Omental fat pad (tissue), 3 donors: ENCODE measurements at regions not wholly inside any gene's neighbourhood (a gene's known extent, or its start where the extent isn't known, plus 50 kb on each side); places are given as distances from the start of the nearest gene placed in this dataset.

Experiments used
- ATAC-seq: fragments of 150-250 bp; one replicate; pipeline ENCODE4 v1.9.1; 2016; ENCODE audit warnings: mild to moderate bottlenecking, moderate library complexity; ENCODE audit not compliant: low FRiP score
- DNase-seq: peaks from one replicate; pipeline ENCODE4 v3.0.0-alpha.2; 2019; ENCODE audit warnings: low spot score
- TF ChIP-seq, protein P1 (sequence below), 3 donors: fragments of 450-650 bp; IDR thresholded peaks; one replicate each; pipeline ENCODE4 v1.5.1; 2016 to 2017; ENCODE audit warnings: antibody characterized with exemption in 3 of 3, mild to moderate bottlenecking in 3 of 3, moderate library complexity in 2 of 3

DNA sequence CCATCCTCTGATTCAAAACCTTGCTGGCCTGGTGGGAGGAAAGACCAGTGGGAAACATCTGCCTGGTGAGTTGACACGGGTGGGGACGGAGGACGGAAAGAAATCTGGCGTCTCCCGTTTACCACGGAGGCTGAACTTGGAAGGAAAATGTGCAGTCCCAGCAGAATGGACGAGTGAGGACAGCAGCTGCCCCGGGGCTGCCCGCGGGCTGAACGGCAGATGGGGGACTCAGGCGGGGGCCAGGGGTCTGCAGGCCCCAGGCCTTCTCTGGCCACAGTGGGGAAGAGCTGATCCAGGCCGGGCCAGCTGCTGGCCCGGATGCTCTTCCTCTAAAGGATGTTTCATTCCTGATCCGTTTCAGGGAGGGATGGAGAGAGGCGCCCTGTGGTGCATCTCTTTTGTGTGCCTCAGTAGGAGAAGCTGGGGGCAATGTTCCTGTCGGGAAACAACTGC, 147.5 kb upstream of the CHST15 start:
- TF ChIP-seq, protein P1, sequence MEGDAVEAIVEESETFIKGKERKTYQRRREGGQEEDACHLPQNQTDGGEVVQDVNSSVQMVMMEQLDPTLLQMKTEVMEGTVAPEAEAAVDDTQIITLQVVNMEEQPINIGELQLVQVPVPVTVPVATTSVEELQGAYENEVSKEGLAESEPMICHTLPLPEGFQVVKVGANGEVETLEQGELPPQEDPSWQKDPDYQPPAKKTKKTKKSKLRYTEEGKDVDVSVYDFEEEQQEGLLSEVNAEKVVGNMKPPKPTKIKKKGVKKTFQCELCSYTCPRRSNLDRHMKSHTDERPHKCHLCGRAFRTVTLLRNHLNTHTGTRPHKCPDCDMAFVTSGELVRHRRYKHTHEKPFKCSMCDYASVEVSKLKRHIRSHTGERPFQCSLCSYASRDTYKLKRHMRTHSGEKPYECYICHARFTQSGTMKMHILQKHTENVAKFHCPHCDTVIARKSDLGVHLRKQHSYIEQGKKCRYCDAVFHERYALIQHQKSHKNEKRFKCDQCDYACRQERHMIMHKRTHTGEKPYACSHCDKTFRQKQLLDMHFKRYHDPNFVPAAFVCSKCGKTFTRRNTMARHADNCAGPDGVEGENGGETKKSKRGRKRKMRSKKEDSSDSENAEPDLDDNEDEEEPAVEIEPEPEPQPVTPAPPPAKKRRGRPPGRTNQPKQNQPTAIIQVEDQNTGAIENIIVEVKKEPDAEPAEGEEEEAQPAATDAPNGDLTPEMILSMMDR (IDR thresholded peaks at IDR 0.05): no peak
- DNase-seq (no peak), ATAC-seq (no peak)

DNA sequence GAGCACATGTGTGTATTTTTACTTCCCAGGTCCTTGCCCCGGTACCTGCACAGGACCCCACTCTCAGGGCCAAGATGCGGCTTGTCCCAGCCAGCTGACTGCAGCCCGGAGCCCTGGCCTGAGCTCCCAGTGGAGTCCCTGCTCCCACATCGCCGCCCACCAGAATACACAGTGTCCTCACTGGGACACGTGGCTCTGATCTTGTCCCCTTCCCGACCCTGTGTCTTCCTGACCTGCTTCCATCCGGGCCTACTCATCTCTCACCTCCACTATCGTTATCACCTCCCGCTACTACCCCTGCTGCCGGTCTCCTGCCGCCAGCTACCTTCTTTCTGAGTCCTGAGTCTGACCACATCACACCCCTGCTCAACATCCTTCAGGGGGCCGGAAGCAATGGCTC, 146.3 kb upstream of the CHST15 start:
- DNase-seq (no peak), ATAC-seq (no peak)
- TF ChIP-seq, protein P1 (IDR thresholded peaks at IDR 0.05): no peak

DNA sequence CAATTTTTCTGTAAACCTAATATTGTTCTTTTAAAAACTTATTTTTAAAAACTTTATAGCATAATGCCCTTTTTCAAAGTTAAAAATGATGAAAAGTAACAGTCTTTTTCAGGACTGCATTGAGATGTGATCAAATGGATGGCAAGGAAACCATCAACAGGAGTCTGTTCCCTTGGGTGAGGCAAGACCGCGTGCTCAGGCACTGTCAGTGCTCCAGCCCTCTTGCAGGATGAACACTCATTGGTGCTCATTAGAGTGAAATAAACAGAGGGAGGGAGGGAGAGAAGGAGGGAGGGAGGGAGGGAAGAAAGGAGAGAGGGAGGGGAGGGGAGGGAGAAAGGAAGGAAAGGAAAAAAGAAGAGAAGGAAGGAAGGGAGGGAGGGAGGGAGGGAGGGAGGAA, 145.7 kb upstream of the CHST15 start:
- ATAC-seq (no peak), DNase-seq (no peak)
- TF ChIP-seq, protein P1 (IDR thresholded peaks at IDR 0.05): no peak

DNA sequence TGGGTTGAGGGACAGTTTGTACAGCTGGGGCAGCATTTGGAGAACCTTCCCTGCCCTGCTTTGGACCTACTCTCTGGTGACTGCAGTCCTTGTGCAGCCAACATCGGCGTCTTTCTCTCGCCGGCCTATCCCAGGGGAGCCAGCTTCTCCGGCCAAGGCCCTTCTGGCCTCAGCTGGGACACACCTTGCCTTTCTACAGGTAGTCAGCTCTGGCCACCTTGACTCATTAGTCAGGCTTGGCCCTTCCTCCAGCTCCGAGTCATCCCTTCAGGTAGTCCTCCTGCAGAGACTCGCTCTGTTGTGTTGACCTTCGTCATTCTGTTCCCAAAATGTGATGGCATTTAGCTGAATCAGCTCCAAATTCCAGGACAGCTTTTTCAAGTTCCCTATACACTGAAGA, 145.0 kb upstream of the CHST15 start:
- TF ChIP-seq, protein P1 (IDR thresholded peaks at IDR 0.05): no peak
- DNase-seq (no peak), ATAC-seq (no peak)

DNA sequence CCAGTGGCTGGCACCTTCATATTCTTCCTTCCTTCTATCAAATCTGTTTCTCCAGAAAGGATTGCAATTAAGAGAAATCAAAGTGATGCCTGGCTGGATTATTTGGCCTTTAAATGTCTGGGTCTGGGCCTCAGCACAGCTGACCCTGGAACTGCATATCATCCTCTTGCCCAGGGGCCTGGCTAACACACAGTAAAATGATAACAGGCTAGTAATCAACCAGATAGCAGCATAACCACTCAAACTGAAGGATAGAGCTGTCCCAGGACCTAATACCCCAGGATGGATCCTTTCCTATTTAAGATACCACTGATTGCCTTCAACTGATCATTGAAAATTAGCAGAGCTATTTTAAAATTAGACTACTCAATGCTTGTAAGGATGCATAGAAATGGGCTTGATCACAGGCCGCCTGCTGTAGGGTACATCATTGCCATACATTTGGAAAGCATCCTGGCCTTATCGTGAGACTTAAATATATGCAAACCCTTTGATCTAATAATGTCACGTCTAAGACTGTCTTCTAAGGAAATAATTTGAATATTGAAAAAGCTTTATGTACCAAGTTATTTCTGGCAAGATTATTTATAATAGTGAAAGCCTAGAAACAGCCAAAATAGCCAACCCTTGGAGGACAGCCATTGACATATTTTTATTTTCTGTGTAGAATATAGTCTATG, 144.0 kb upstream of the CHST15 start:
- ATAC-seq (no peak), DNase-seq (no peak)
- TF ChIP-seq, protein P1 (IDR thresholded peaks at IDR 0.05): no peak

DNA sequence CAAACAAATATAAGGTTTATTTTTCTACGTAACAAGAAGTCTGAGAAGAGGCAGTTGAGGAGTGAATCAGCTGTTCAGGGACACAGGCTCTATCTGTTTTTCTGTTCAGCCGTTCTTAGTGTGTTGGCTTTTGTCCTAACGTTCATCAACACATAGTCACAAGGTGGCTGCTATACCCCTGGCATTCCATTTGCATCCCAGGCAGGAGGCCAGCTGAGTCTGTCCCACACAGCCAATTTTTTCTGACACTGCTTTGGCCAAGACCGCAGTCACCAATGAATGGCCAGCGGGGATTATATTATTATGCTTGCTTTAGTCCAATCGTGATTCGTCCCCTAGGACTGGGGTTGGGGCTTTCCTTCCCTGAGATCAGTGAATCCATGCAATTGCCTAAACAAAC, 143.4 kb upstream of the CHST15 start:
- ATAC-seq: no peak
- DNase-seq: no peak
- TF ChIP-seq, protein P1 (IDR thresholded peaks at IDR 0.05): no peak

DNA sequence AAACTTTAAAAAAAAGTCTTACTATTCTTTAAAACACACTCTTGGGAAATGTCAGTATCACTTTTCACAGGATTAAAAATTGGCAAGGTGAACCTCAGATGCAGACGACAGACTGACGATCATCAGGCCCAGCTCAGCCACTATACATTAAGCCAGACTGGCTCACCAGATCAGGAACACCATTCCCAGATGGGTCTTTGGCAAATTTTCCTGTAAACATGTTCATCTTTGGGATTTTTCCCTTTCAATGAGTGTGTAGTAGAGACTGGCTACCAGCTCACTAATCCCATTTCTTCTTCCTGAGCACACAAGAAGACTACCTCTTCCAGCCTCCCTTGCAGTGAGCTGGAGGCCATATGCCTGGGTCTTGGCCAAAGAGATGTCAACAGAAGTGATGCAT, 142.7 kb upstream of the CHST15 start:
- DNase-seq: no peak
- no peak for ATAC-seq
- TF ChIP-seq, protein P1 (IDR thresholded peaks at IDR 0.05): no peak
